ENCODE measurements at regions not wholly inside any gene's neighbourhood (a gene's known extent, or its start where the extent isn't known, plus 50 kb on each side); places are given as distances from the start of the nearest gene placed in this dataset.

DNA sequence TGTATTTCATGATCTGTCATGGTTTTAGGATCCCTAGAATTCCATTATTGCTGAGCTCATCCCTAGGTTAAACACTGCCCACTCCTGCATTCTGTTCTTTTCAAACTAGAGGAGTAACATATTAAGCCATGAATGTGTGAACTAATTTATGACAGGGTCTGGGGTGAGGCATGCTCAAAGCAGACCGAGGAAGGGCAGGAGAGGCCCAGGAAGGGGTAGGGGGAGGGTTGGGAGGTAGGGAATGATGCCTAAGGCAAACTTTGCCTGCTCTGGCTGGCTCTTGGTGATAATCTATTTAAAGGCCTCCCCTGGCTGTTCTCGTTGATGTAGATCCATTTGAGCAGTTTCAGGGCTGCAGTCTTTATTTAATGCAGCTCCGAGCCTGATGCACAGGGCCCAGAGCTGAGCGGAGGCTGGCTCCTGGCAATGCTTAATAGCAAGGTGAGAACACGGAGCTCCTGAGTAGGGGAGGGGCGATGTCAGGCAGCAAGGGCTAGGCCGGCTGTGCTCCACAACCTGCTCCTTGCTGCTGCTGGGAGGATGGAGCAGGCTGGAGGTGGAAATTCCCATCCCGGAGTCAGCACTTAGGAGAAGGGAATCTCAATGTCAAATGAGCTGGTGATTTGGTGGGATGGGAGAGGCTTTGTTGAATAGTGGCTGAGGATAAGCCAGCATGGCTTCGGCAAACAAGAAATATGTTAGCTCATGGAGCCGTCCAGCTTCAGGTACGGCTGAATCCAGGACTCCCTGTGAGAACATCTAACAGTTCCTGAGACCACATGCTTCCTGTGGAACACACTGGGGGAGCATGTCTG lies 73.2 kb upstream of the UNC5A start:
- DNase-seq (ENCODE audit: extremely low read depth, low read depth) = no peak
- H3K4me3 ChIP-seq (replicated peaks; ENCODE audit: low read depth, low read length) = no peak overlapping the region
- TF ChIP-seq CTCF (IDR thresholded peaks at IDR 0.05; ENCODE audit: low read depth, low read length, missing control alignments) = no peak

- DNase-seq (ENCODE audit: extremely low read depth, low read depth) = no peak
These were observed 72.4 kb upstream of the UNC5A start for GRCh38 chr5:176737746-176738636.

DNA sequence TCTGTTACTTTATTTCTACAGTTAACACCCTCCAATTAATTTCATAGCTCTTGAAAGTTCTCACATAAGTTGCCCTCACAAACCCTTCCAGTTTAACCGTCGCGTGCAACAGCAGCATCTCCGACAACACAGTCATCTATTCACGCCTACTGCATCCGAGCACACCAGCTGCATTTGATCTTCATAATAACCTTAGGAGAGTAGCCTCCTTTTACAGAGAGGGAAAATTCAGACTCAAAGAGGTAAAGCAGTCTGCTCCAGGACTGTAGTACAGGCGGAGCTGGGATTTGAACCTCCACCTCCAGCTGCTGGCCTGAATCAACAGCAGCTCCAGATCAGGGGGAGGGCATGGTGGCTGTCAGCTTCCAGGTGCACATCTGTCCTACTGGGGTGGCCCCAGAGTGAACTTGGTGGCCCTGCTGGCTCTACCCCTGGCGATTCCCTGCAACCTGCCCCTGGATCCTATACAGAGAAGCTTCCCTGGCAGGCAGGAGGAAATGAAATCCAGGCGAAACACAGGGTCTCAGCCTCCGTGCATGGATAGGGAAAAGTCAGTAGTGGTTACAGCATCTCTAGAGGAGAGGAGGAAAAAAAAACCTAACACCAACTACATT lies 71.6 kb upstream of the UNC5A start:
- H3K4me3 ChIP-seq (replicated peaks; ENCODE audit: low read depth, low read length) = no peak overlapping the region
- no peak for DNase-seq (ENCODE audit: extremely low read depth, low read depth)
- TF ChIP-seq CTCF (IDR thresholded peaks at IDR 0.05; ENCODE audit: low read depth, low read length, missing control alignments) = no peak

More at GRCh38 chr5:176737746-176738636, 72.4 kb upstream of the UNC5A start:
- no peak overlapping the region for H3K4me3 ChIP-seq (replicated peaks; ENCODE audit: low read depth, low read length)
- no peak for TF ChIP-seq CTCF (IDR thresholded peaks at IDR 0.05; ENCODE audit: low read depth, low read length, missing control alignments)

GRCh38 chr5:176739461-176740051 lies 70.8 kb upstream of the UNC5A start:
- no peak overlapping the region for H3K4me3 ChIP-seq (replicated peaks; ENCODE audit: low read depth, low read length)
- TF ChIP-seq CTCF (IDR thresholded peaks at IDR 0.05; ENCODE audit: low read depth, low read length, missing control alignments) = no peak
- DNase-seq (ENCODE audit: extremely low read depth, low read depth) = no peak

DNA sequence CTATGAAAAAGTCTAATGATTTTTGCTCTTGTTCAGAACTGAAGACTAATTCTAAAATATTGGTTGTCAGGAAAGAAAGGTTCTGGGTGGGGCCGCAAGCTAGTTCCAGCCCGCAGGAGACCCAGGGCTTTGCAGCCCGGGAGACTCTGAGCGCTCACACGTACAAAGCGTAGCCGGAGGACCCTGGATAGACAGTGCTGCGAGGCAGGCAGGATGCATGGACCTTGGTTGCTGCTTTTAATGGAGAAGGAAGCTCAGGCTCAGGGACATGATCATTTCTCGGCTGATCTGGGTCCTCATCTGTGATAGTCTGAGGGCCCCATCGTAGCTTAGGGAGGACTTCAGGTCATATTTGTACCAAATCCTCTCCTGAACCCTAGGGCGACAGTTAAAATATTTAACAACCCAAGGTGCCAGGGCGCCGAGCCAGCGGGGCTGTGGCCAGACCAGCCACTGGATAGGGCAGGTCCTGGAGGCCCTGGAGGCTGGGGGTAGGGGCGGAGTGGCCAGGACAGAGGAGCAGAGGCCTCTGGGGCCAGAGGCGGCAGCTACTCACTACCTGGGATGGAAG lies 70.1 kb upstream of the UNC5A start:
- no peak for TF ChIP-seq CTCF (IDR thresholded peaks at IDR 0.05; ENCODE audit: low read depth, low read length, missing control alignments)
- no peak for DNase-seq (ENCODE audit: extremely low read depth, low read depth)
- no peak overlapping the region for H3K4me3 ChIP-seq (replicated peaks; ENCODE audit: low read depth, low read length)

Measured in HFF-Myc (cell line).